ENCODE measurements at regions not wholly inside any gene's neighbourhood (a gene's known extent, or its start where the extent isn't known, plus 50 kb on each side); places are given as distances from the start of the nearest gene placed in this dataset.

- TF ChIP-seq CTCF (IDR thresholded peaks at IDR 0.05; ENCODE audit: extremely low read depth, missing control alignments): no peak
These were observed 284.4 kb upstream of the DUSP10 start for GRCh38 chr1:222026280-222026679.

GRCh38 chr1:222023025-222023424 is 281.1 kb upstream of the DUSP10 start:
- DNase-seq (ENCODE audit: low spot score): no peak

More at GRCh38 chr1:222026280-222026679, 284.4 kb upstream of the DUSP10 start:
- no peak for DNase-seq (ENCODE audit: low spot score)

GRCh38 chr1:222021129-222021528 is 279.2 kb upstream of the DUSP10 start:
- no peak for DNase-seq (ENCODE audit: low spot score)
- TF ChIP-seq CTCF (IDR thresholded peaks at IDR 0.05; ENCODE audit: extremely low read depth, missing control alignments): no peak

More at GRCh38 chr1:222023025-222023424, 281.1 kb upstream of the DUSP10 start:
- TF ChIP-seq CTCF (IDR thresholded peaks at IDR 0.05; ENCODE audit: extremely low read depth, missing control alignments): no peak

- DNase-seq (ENCODE audit: low spot score): no peak
- TF ChIP-seq CTCF (IDR thresholded peaks at IDR 0.05; ENCODE audit: extremely low read depth, missing control alignments): no peak
These were observed 278.7 kb upstream of the DUSP10 start for GRCh38 chr1:222020553-222020952.

GRCh38 chr1:222019029-222019428 is 277.1 kb upstream of the DUSP10 start:
- no peak for TF ChIP-seq CTCF (IDR thresholded peaks at IDR 0.05; ENCODE audit: extremely low read depth, missing control alignments)
- no peak for DNase-seq (ENCODE audit: low spot score)

- TF ChIP-seq CTCF (IDR thresholded peaks at IDR 0.05; ENCODE audit: extremely low read depth, missing control alignments): no peak
These were observed 276.2 kb upstream of the DUSP10 start for GRCh38 chr1:222018041-222018440.

GRCh38 chr1:222015686-222016085 is 273.8 kb upstream of the DUSP10 start:
- TF ChIP-seq CTCF (IDR thresholded peaks at IDR 0.05; ENCODE audit: extremely low read depth, missing control alignments): no peak
- no peak for DNase-seq (ENCODE audit: low spot score)

More at GRCh38 chr1:222018041-222018440, 276.2 kb upstream of the DUSP10 start:
- DNase-seq (ENCODE audit: low spot score): no peak

Data from GM20000 (cell line).